K562 (cell line): ENCODE measurements at regions not wholly inside any gene's neighbourhood (a gene's known extent, or its start where the extent isn't known, plus 50 kb on each side); places are given as distances from the start of the nearest gene placed in this dataset.

Source experiments
- ATAC-seq: fragments of 200-7000 bp; cut with Tn5 transposase; 3 replicates; pipeline ENCODE4 v1.9.1; 2020; ENCODE audit warnings: moderate library complexity
- BruUV-seq: library from RNA; stranded (reverse); fragments of 400-500 nt; replicated peaks from 2 replicates; lab custom pipeline; 2021; lab: Mats Ljungman, UMichigan
- CTCF ChIA-PET: fragments of 300-600 bp; formaldehyde crosslinking; extraction: SDS; loops from one replicate; lab custom pipeline; 2021; ENCODE audit warnings: low intra/inter-chr PET ratio; lab: Yijun Ruan, JAX
- POLR2A ChIA-PET: fragments of 300-600, 350-650 bp; sonication (Branson Sonifier 250); formaldehyde crosslinking; extraction: SDS; loops from one replicate; lab custom pipeline; 2021; ENCODE audit warnings: antibody characterized with exemption, inconsistent platforms; lab: Yijun Ruan, JAX
- DNase-seq, 4 experiments: peaks; one replicate each; pipeline versions ENCODE4 v3.0.0 to v3.0.0-alpha.2; 2011 to 2018; ENCODE audit warnings: low spot score in 3 of 4, mixed read lengths in 3 of 4; ENCODE audit errors: extremely low read depth in 1 of 4
- FAIRE-seq: peaks from 2 replicates; lab custom pipeline; 2011; peaks lifted over from hg19 to GRCh38; lab: Jason Lieb, UNC
- H2AFZ ChIP-seq: 2 replicates; pipeline ENCODE4 v1.6.0; 2011; ENCODE audit warnings: low read depth, low read length, control low read depth, inconsistent platforms
- H3K27ac ChIP-seq: fragments of 200-600 bp; 3 replicates; pipeline ENCODE4 v1.8.0; 2011; ENCODE audit warnings: low read depth, mild to moderate bottlenecking, control low read depth, inconsistent platforms, low read length, moderate library complexity, mixed read lengths; ENCODE audit errors: extremely low read depth
- H3K27me3 ChIP-seq, 2 experiments: fragments of 300-600 bp in 1 of 2; 2 replicates in 1 of 2; 3 replicates in 1 of 2; pipeline versions ENCODE4 v1.6.0 to v1.8.0; 2011; ENCODE audit warnings: inconsistent platforms in 2 of 2, low read length in 2 of 2, mild to moderate bottlenecking in 1 of 2, mixed read lengths in 1 of 2, moderate library complexity in 1 of 2; ENCODE audit not compliant: control insufficient read depth in 2 of 2, insufficient read depth in 2 of 2
- H3K36me3 ChIP-seq: fragments of 300-600 bp; 3 replicates; pipeline ENCODE4 v1.8.0; 2011; ENCODE audit warnings: mild to moderate bottlenecking, low read length, inconsistent platforms; ENCODE audit not compliant: control insufficient read depth, insufficient read depth
- H3K4me1 ChIP-seq, 2 experiments: fragments of 200-600 bp in 1 of 2; replicated peaks in 1 of 2; 2 replicates in 1 of 2; 3 replicates in 1 of 2; pipeline versions ENCODE4 v1.5.1 to v1.8.0; 2011; ENCODE audit warnings: inconsistent platforms in 2 of 2, low read length in 2 of 2, mild to moderate bottlenecking in 1 of 2, mixed read lengths in 1 of 2, moderate library complexity in 1 of 2; ENCODE audit not compliant: control insufficient read depth in 2 of 2, insufficient read depth in 2 of 2
- H3K4me2 ChIP-seq: 2 replicates; pipeline ENCODE4 v1.6.1; 2011; ENCODE audit warnings: low read length, control low read depth, inconsistent platforms, mixed read lengths; ENCODE audit not compliant: insufficient read depth
- H3K4me3 ChIP-seq: fragments of 200-600 bp; sonication (generic), shearing (Covaris generic); 2 replicates; pipeline ENCODE4 v1.5.1; 2016; ENCODE audit warnings: control low read depth, inconsistent platforms
- H3K79me2 ChIP-seq: fragments of 200-600 bp; 3 replicates; pipeline ENCODE4 v1.8.0; 2011; ENCODE audit warnings: low read length, inconsistent platforms; ENCODE audit not compliant: control insufficient read depth, insufficient read depth
- H3K9ac ChIP-seq, 2 experiments: 2 replicates each; pipeline versions ENCODE4 v1.6.0 to v1.6.1; 2011; ENCODE audit warnings: low read depth in 2 of 2, low read length in 2 of 2, control low read depth in 1 of 2, inconsistent platforms in 1 of 2, mild to moderate bottlenecking in 1 of 2, mixed read lengths in 1 of 2; ENCODE audit not compliant: insufficient read depth in 1 of 2
- H3K9me1 ChIP-seq: one replicate; pipeline ENCODE4 v1.6.0; 2011; ENCODE audit warnings: inconsistent platforms, mild to moderate bottlenecking, low read length, moderate library complexity; ENCODE audit not compliant: control insufficient read depth, insufficient read depth
- H3K9me3 ChIP-seq: replicated peaks from 2 replicates; pipeline ENCODE4 v1.5.1; 2011; ENCODE audit warnings: low read depth, low read length, inconsistent platforms; ENCODE audit not compliant: control insufficient read depth, insufficient read depth
- H4K20me1 ChIP-seq: replicated peaks from 2 replicates; pipeline ENCODE4 v1.6.1; 2011; ENCODE audit warnings: low read length, inconsistent platforms, mixed read lengths; ENCODE audit not compliant: control insufficient read depth, insufficient read depth
- ATF7 ChIP-seq: fragments of 450-650 bp; IDR thresholded peaks from 2 replicates; pipeline ENCODE4 v1.7.1; 2014; ENCODE audit warnings: mild to moderate bottlenecking, moderate library complexity
- ESRRA ChIP-seq: fragments of 450-650 bp; IDR thresholded peaks from 2 replicates; pipeline ENCODE4 v1.6.1; 2014; ENCODE audit warnings: low read depth, mild to moderate bottlenecking, moderate library complexity, borderline replicate concordance
- FIP1L1 ChIP-seq: fragments of 200-400 bp; formaldehyde crosslinking; IDR thresholded peaks from 2 replicates; pipeline ENCODE4 v1.6.1; 2018; ENCODE audit warnings: mild to moderate bottlenecking, low read depth, low read length; ENCODE audit not compliant: poor library complexity, severe bottlenecking
- FOXP1 ChIP-seq: sonication (generic); formaldehyde crosslinking; IDR thresholded peaks from 2 replicates; pipeline ENCODE4 v1.8.0; 2022; ENCODE audit warnings: mild to moderate bottlenecking, missing genetic modification reagents
- KDM5B ChIP-seq: fragments of 200-600 bp; sonication (generic); IDR thresholded peaks from 2 replicates; pipeline ENCODE4 v1.6.1; 2012; ENCODE audit warnings: low read depth, mild to moderate bottlenecking, moderate library complexity, low read length, control low read depth, inconsistent platforms; ENCODE audit not compliant: insufficient replicate concordance
- KLF10 ChIP-seq: fragments of 250-450 bp; sonication (Bioruptor Pico); IDR thresholded peaks from 2 replicates; pipeline ENCODE4 v1.6.1; 2021; ENCODE audit warnings: matching md5 sums
- POLR2AphosphoS5 ChIP-seq: IDR thresholded peaks from 2 replicates; pipeline ENCODE4 v1.6.1; 2011; ENCODE audit warnings: mild to moderate bottlenecking, low read depth, low read length, moderate library complexity; ENCODE audit not compliant: control insufficient read depth, insufficient read depth
- ZNF197 ChIP-seq: fragments of 200-800 bp; sonication (Bioruptor generic); IDR thresholded peaks from 2 replicates; pipeline ENCODE4 v1.6.1; 2016; ENCODE audit warnings: low read depth, missing genetic modification characterization, missing compliant biosample characterization
- ZNF316 ChIP-seq: fragments of 450-650 bp; IDR thresholded peaks from 2 replicates; pipeline ENCODE4 v1.6.1; 2016
- ZNF431 ChIP-seq: sonication (generic); formaldehyde crosslinking; IDR thresholded peaks from 2 replicates; pipeline ENCODE4 v1.8.0; 2022; ENCODE audit warnings: mild to moderate bottlenecking, missing genetic modification reagents
- WGBS: fragments of 100-300 bp; shearing (Covaris generic); methylation state at CpG from one replicate; pipeline ENCODE4 v1.1.6; 2016; ENCODE audit warnings: low coverage, mixed read lengths; ENCODE audit not compliant: insufficient coverage; ENCODE audit errors: missing lambda C conversion rate; 5-methylcytosine and 5-hydroxymethylcytosine counted together
- in situ Hi-C: fragments of 300-500 bp; cut with MboI; formaldehyde crosslinking; loops from 4 replicates; pipeline ENCODE4 v1.15.0; 2018; ENCODE audit warnings: inconsistent platforms, mixed read lengths
- intact Hi-C: fragments of 100-400 bp; cut with micrococcal nuclease; formaldehyde crosslinking; loops from 2 replicates; pipeline ENCODE4 v1.14.2; 2022
- TF ChIP-seq, protein P1 (sequence below): sonication (generic); formaldehyde crosslinking; IDR thresholded peaks from 2 replicates; pipeline ENCODE4 v1.4.0; 2020; ENCODE audit warnings: mild to moderate bottlenecking, missing genetic modification reagents
- TF ChIP-seq, protein P2 (sequence below): fragments of 250-450 bp; sonication (Bioruptor Pico); IDR thresholded peaks from 2 replicates; pipeline ENCODE4 v1.5.0; 2021; ENCODE audit warnings: mild to moderate bottlenecking, borderline replicate concordance
- TF ChIP-seq, protein P3 (sequence below), 2 experiments: fragments of 450-650 bp in 1 of 2; sonication (generic) in 1 of 2; formaldehyde crosslinking in 1 of 2; IDR thresholded peaks in 1 of 2; conservative IDR thresholded peaks in 1 of 2; 2 replicates each; pipeline versions ENCODE4 v1.6.1 to v1.8.1; 2016 to 2023; ENCODE audit warnings: mild to moderate bottlenecking in 2 of 2, moderate library complexity in 2 of 2, inconsistent platforms in 1 of 2, missing genetic modification reagents in 1 of 2
- TF ChIP-seq, protein P4 (sequence below): sonication (generic); formaldehyde crosslinking; IDR thresholded peaks from 2 replicates; pipeline ENCODE4 v1.8.0; 2022; ENCODE audit warnings: mild to moderate bottlenecking, missing genetic modification reagents
- TF ChIP-seq, protein P5 (sequence below), 2 experiments: fragments of 200-800 bp in 1 of 2; sonication (Bioruptor generic) in 1 of 2; sonication (generic) in 1 of 2; formaldehyde crosslinking in 1 of 2; IDR thresholded peaks in 1 of 2; conservative IDR thresholded peaks in 1 of 2; 2 replicates each; pipeline versions ENCODE4 v1.5.0 to v1.6.1; 2016 to 2020; ENCODE audit warnings: missing compliant biosample characterization in 1 of 2, missing genetic modification characterization in 1 of 2, missing genetic modification reagents in 1 of 2

DNA sequence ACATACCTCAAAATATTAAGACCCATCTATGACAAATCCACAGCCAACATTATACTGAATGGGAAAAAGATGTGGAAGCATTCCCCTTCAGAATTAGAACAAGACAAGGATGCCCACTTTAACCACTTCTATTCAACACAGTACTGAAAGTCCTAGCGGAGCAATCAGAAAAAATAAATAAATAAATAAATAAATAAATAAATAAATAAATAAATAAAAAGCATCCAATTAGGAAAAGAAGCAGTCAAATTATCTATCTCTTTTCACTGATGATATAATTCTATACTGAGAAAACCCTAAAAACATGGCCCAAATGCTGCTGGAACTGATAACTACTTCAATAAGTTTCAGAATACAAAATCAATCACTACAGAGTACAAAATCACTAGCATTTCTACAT, 67.5 kb downstream of the PRR32 start:
- Histone ChIP-seq H3K27ac (no peak overlapping the region), H3K9me1 (no peaks in the 10 kb centered on the region), H2AFZ (no peak overlapping the region), H3K9me3 (no peaks in the 10 kb centered on the region), H3K4me1 (no peaks in the 10 kb centered on the region), H3K4me3 (no peak overlapping the region), H3K79me2 (no peaks in the 10 kb centered on the region), H3K9ac (no peak overlapping the region), H3K36me3 (no peaks in the 10 kb centered on the region), H4K20me1 (no peaks in the 10 kb centered on the region), H3K27me3 (no peaks in the 10 kb centered on the region), H3K4me2 (no peak overlapping the region)
- POLR2A ChIA-PET: no interaction called here
- CTCF ChIA-PET: no interaction called here
- 0% methylated on average over 1 of the region's 1 CpG for WGBS
- intact Hi-C loops (no loop called here), in situ Hi-C loops (no loop called here)
- ATAC-seq (no peak), DNase-seq (no peak), FAIRE-seq (no peak)
- BruUV-seq: no TSS peak
- no peak for TF ChIP-seq ZNF431 (CRISPR knock-in tag)
- no peak for TF ChIP-seq KLF10 (CRISPR knock-in tag)
- TF ChIP-seq, protein P1, sequence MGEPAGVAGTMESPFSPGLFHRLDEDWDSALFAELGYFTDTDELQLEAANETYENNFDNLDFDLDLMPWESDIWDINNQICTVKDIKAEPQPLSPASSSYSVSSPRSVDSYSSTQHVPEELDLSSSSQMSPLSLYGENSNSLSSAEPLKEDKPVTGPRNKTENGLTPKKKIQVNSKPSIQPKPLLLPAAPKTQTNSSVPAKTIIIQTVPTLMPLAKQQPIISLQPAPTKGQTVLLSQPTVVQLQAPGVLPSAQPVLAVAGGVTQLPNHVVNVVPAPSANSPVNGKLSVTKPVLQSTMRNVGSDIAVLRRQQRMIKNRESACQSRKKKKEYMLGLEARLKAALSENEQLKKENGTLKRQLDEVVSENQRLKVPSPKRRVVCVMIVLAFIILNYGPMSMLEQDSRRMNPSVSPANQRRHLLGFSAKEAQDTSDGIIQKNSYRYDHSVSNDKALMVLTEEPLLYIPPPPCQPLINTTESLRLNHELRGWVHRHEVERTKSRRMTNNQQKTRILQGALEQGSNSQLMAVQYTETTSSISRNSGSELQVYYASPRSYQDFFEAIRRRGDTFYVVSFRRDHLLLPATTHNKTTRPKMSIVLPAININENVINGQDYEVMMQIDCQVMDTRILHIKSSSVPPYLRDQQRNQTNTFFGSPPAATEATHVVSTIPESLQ (CRISPR knock-in tag): no peak
- TF ChIP-seq, protein P2, sequence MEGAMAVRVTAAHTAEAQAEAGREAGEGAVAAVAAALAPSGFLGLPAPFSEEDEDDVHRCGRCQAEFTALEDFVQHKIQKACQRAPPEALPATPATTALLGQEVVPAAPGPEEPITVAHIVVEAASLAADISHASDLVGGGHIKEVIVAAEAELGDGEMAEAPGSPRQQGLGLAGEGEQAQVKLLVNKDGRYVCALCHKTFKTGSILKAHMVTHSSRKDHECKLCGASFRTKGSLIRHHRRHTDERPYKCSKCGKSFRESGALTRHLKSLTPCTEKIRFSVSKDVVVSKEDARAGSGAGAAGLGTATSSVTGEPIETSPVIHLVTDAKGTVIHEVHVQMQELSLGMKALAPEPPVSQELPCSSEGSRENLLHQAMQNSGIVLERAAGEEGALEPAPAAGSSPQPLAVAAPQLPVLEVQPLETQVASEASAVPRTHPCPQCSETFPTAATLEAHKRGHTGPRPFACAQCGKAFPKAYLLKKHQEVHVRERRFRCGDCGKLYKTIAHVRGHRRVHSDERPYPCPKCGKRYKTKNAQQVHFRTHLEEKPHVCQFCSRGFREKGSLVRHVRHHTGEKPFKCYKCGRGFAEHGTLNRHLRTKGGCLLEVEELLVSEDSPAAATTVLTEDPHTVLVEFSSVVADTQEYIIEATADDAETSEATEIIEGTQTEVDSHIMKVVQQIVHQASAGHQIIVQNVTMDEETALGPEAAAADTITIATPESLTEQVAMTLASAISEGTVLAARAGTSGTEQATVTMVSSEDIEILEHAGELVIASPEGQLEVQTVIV (CRISPR knock-in tag): no peak
- TF ChIP-seq KDM5B: no peak
- TF ChIP-seq, protein P3, sequence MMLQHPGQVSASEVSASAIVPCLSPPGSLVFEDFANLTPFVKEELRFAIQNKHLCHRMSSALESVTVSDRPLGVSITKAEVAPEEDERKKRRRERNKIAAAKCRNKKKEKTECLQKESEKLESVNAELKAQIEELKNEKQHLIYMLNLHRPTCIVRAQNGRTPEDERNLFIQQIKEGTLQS (IDR thresholded peaks at IDR 0.05): no peak
- TF ChIP-seq, protein P3 (CRISPR knock-in tag; conservative IDR thresholded peaks at IDR 0.05): no peak
- no peak for TF ChIP-seq FOXP1 (CRISPR knock-in tag)
- TF ChIP-seq ZNF197 (CRISPR knock-in tag): no peak
- no peak for TF ChIP-seq ESRRA
- no peak for TF ChIP-seq FIP1L1
- TF ChIP-seq POLR2AphosphoS5: no peak
- TF ChIP-seq, protein P4, sequence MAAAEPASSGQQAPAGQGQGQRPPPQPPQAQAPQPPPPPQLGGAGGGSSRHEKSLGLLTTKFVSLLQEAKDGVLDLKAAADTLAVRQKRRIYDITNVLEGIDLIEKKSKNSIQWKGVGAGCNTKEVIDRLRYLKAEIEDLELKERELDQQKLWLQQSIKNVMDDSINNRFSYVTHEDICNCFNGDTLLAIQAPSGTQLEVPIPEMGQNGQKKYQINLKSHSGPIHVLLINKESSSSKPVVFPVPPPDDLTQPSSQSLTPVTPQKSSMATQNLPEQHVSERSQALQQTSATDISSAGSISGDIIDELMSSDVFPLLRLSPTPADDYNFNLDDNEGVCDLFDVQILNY (CRISPR knock-in tag): no peak
- no peak for TF ChIP-seq ZNF316
- TF ChIP-seq, protein P5, sequence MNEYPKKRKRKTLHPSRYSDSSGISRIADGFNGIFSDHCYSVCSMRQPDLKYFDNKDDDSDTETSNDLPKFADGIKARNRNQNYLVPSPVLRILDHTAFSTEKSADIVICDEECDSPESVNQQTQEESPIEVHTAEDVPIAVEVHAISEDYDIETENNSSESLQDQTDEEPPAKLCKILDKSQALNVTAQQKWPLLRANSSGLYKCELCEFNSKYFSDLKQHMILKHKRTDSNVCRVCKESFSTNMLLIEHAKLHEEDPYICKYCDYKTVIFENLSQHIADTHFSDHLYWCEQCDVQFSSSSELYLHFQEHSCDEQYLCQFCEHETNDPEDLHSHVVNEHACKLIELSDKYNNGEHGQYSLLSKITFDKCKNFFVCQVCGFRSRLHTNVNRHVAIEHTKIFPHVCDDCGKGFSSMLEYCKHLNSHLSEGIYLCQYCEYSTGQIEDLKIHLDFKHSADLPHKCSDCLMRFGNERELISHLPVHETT (CRISPR knock-in tag; conservative IDR thresholded peaks at IDR 0.05 in 1 of 2, IDR thresholded peaks at IDR 0.05 in 1 of 2): no peak
- no peak for TF ChIP-seq ATF7
